ENCODE measurements at regions not wholly inside any gene's neighbourhood (a gene's known extent, or its start where the extent isn't known, plus 50 kb on each side); places are given as distances from the start of the nearest gene placed in this dataset.
"Not testable (repeated sequence)": the region's sequence is repeated elsewhere in the genome, so short reads cannot be mapped to it uniquely, and the experiment has no call there.

- no peak for DNase-seq (ENCODE audit: low spot score)
- no peaks in the 10 kb centered on the region for H3K79me2 ChIP-seq (replicated peaks; ENCODE audit: insufficient read depth)
- H4K20me1 ChIP-seq (replicated peaks; ENCODE audit: insufficient read depth) = no peaks in the 10 kb centered on the region
- no peak for ATAC-seq
- no peaks in the 10 kb centered on the region for H3K27me3 ChIP-seq (ENCODE audit: insufficient read depth)
- peaks cover 7% of the 10 kb centered on the region; the same call in 2 of the 3 replicates for H3K9me3 Mint-ChIP-seq
- H3K4me3 Mint-ChIP-seq = no peak overlapping the region
- no peaks in the 10 kb centered on the region for H3F3A ChIP-seq (replicated peaks; ENCODE audit: low read depth)
- TF ChIP-seq ETS1 (IDR thresholded peaks at IDR 0.05) = no peak
- no peak for TF ChIP-seq POLR2AphosphoS5 (IDR thresholded peaks at IDR 0.05; ENCODE audit: low read depth)
- H3K4me1 Mint-ChIP-seq = no peaks in the 10 kb centered on the region
- peaks cover 3% of the 10 kb centered on the region; the same call in 1 of the 2 replicates for H3K9me2 ChIP-seq (ENCODE audit: insufficient read depth)
- H3K36me3 Mint-ChIP-seq (ENCODE audit: low read depth) = peaks cover 5% of the 10 kb centered on the region; the same call in 1 of the 3 replicates
- no peak overlapping the region for H3K4me2 ChIP-seq
- H3K36me3 ChIP-seq (ENCODE audit: insufficient read depth) = no peaks in the 10 kb centered on the region
- no peak overlapping the region for H2AFZ ChIP-seq
- H3K4me1 ChIP-seq (ENCODE audit: insufficient read depth) = no peaks in the 10 kb centered on the region
- H3K27me3 Mint-ChIP-seq (ENCODE audit: insufficient read depth, low read depth, poor library complexity) = no peaks in the 10 kb centered on the region
- H3K4me3 ChIP-seq = no peak overlapping the region
- no peak overlapping the region for H3K27ac ChIP-seq (ENCODE audit: low read depth)
- H3K27ac Mint-ChIP-seq = no peak overlapping the region
Observed at GRCh38 chr15:87549296-87549695, 707.2 kb downstream of the NTRK3 start.

GRCh38 chr15:87548590-87548989, 707.9 kb downstream of the NTRK3 start:
- H4K20me1 ChIP-seq (replicated peaks; ENCODE audit: insufficient read depth); H3K4me2 ChIP-seq; H3K4me1 ChIP-seq (ENCODE audit: insufficient read depth); H2AFZ ChIP-seq; H3K9me3 Mint-ChIP-seq; H3K9me2 ChIP-seq (ENCODE audit: insufficient read depth); H3K27ac Mint-ChIP-seq; H3K27me3 ChIP-seq (ENCODE audit: insufficient read depth); H3K4me3 ChIP-seq; H3K36me3 Mint-ChIP-seq (ENCODE audit: low read depth); H3K4me1 Mint-ChIP-seq; ATAC-seq; H3K79me2 ChIP-seq (replicated peaks; ENCODE audit: insufficient read depth); H3K36me3 ChIP-seq (ENCODE audit: insufficient read depth); H3K27ac ChIP-seq (ENCODE audit: low read depth); H3K4me3 Mint-ChIP-seq; H3K27me3 Mint-ChIP-seq (ENCODE audit: insufficient read depth, low read depth, poor library complexity); H3F3A ChIP-seq (replicated peaks; ENCODE audit: low read depth); DNase-seq (ENCODE audit: low spot score): not testable (repeated sequence)

GRCh38 chr15:87547470-87548181, 708.9 kb downstream of the NTRK3 start:
- Histone ChIP-seq H3K27ac (ENCODE audit: low read depth) (no peak overlapping the region), H4K20me1 (replicated peaks; ENCODE audit: insufficient read depth) (no peaks in the 10 kb centered on the region), H3K4me2 (no peak overlapping the region), H2AFZ (no peak overlapping the region; the same call in 1 of the 2 replicates), H3K4me3 (no peak overlapping the region), H3K4me1 (ENCODE audit: insufficient read depth) (no peaks in the 10 kb centered on the region), H3F3A (replicated peaks; ENCODE audit: low read depth) (no peaks in the 10 kb centered on the region), H3K36me3 (ENCODE audit: insufficient read depth) (no peaks in the 10 kb centered on the region), H3K79me2 (replicated peaks; ENCODE audit: insufficient read depth) (no peaks in the 10 kb centered on the region), H3K9me2 (ENCODE audit: insufficient read depth) (peaks cover 3% of the 10 kb centered on the region; the same call in 1 of the 2 replicates), H3K27me3 (ENCODE audit: insufficient read depth) (no peaks in the 10 kb centered on the region)
- no peak overlapping the region for H3K27ac Mint-ChIP-seq
- TF ChIP-seq CTCF (conservative IDR thresholded peaks at IDR 0.05; ENCODE audit: low read depth in 2 of 2) = 0 out of 4 replicates have a peak, but pooled peaks of 1 of the 2 experiments have one; percentile 11
- no peak for TF ChIP-seq POLR2AphosphoS5 (IDR thresholded peaks at IDR 0.05; ENCODE audit: low read depth)
- H3K4me3 Mint-ChIP-seq = no peak overlapping the region
- no peaks in the 10 kb centered on the region; the same call in 2 of the 3 replicates for H3K9me3 Mint-ChIP-seq
- no peak for ATAC-seq
- no peaks in the 10 kb centered on the region for H3K36me3 Mint-ChIP-seq (ENCODE audit: low read depth)
- H3K27me3 Mint-ChIP-seq (ENCODE audit: insufficient read depth, low read depth, poor library complexity) = no peaks in the 10 kb centered on the region
- no peak for DNase-seq (ENCODE audit: low spot score)
- H3K4me1 Mint-ChIP-seq = no peaks in the 10 kb centered on the region
